B cell (primary cell): ENCODE measurements at regions not wholly inside any gene's neighbourhood (a gene's known extent, or its start where the extent isn't known, plus 50 kb on each side); places are given as distances from the start of the nearest gene placed in this dataset.

Experiments
- CTCF ChIP-seq: fragments of 200-600 bp; IDR thresholded peaks from one replicate; pipeline ENCODE4 v1.8.0; 2022; ENCODE audit warnings: antibody characterized with exemption, mild to moderate bottlenecking
- EZH2 ChIP-seq: IDR thresholded peaks from 2 replicates; pipeline ENCODE4 v1.6.1; 2012; ENCODE audit warnings: borderline replicate concordance, low read depth, mild to moderate bottlenecking, moderate library complexity, low read length; ENCODE audit not compliant: insufficient read depth, poor library complexity, severe bottlenecking

- TF ChIP-seq EZH2 (no peak), CTCF (no peak)
These were observed 166.9 kb upstream of the KL start for GRCh38 chr13:32849369-32849768.
